Spleen (tissue), 11 donors: ENCODE measurements at regions not wholly inside any gene's neighbourhood (a gene's known extent, or its start where the extent isn't known, plus 50 kb on each side); places are given as distances from the start of the nearest gene placed in this dataset.

Experiments
- DNase-seq: peaks from one replicate; pipeline ENCODE4 v3.0.0-alpha.2; 2020
- H3K27ac ChIP-seq, 8 donors: fragments of 200-600 bp; sonication (generic) in 7 of 8; 1 replicate in 4 of 8; 2 replicates in 4 of 8; pipeline versions ENCODE4 v1.5.0 to v1.8.0; 2016 to 2021; ENCODE audit warnings: inconsistent platforms in 4 of 8, mild to moderate bottlenecking in 4 of 8, moderate library complexity in 1 of 8
- H3K27me3 ChIP-seq, 7 donors: fragments of 200-600 bp; sonication (generic) in 6 of 7; replicated peaks in 1 of 7; 1 replicate in 4 of 7; 2 replicates in 3 of 7; pipeline versions ENCODE4 v1.5.0 to v1.8.0; 2016 to 2021; ENCODE audit warnings: inconsistent platforms in 3 of 7, mild to moderate bottlenecking in 1 of 7
- H3K36me3 ChIP-seq, 6 donors: fragments of 200-600 bp; sonication (generic) in 5 of 6; 1 replicate in 4 of 6; 2 replicates in 2 of 6; pipeline versions ENCODE4 v1.5.0 to v1.8.0; 2016 to 2021; ENCODE audit warnings: inconsistent platforms in 2 of 6
- H3K4me1 ChIP-seq, 6 donors: fragments of 200-600 bp; sonication (generic) in 5 of 6; 1 replicate in 3 of 6; 2 replicates in 3 of 6; pipeline versions ENCODE4 v1.5.0 to v1.8.0; 2016 to 2021; ENCODE audit warnings: inconsistent platforms in 3 of 6
- H3K4me3 ChIP-seq, 8 donors: fragments of 200-600 bp; sonication (generic) in 7 of 8; 1 replicate in 4 of 8; 2 replicates in 4 of 8; pipeline versions ENCODE4 v1.5.0 to v1.8.0; 2016 to 2021; ENCODE audit warnings: inconsistent platforms in 4 of 8, mild to moderate bottlenecking in 4 of 8, moderate library complexity in 2 of 8
- H3K9me3 ChIP-seq, 8 donors: fragments of 200-600 bp; sonication (generic) in 7 of 8; 1 replicate in 4 of 8; 2 replicates in 4 of 8; pipeline versions ENCODE4 v1.5.0 to v1.8.0; 2016 to 2021; ENCODE audit warnings: inconsistent platforms in 4 of 8
- POLR2A ChIP-seq, 3 donors: fragments of 450-650 bp; IDR thresholded peaks; one replicate each; pipeline ENCODE4 v1.5.1; 2017; ENCODE audit warnings: antibody characterized with exemption in 3 of 3, mild to moderate bottlenecking in 1 of 3
- POLR2AphosphoS5 ChIP-seq, 3 donors: sonication (generic); formaldehyde crosslinking; IDR thresholded peaks; one replicate each; pipeline ENCODE4 v1.5.1; 2017; ENCODE audit warnings: antibody characterized with exemption in 3 of 3
- WGBS, 5 donors: extraction: QIAGEN DNeasy Blood & Tissue Kit in 3 of 5; methylation state at CpG; one replicate each; pipeline versions ENCODE4 v1.1.5 to v1.1.7; 2013 to 2018; 5-methylcytosine and 5-hydroxymethylcytosine counted together
- intact Hi-C: fragments of 100-400 bp; cut with DNase I; formaldehyde crosslinking; loops from one replicate; pipeline ENCODE4 v1.15.0; 2023; ENCODE audit warnings: low total_unique reads
- TF ChIP-seq, protein P1 (sequence below), 11 experiments: fragments of 200-600 bp in 7 of 11; fragments of 450-650 bp in 4 of 11; sonication (generic) in 4 of 11; IDR thresholded peaks in 8 of 11; conservative IDR thresholded peaks in 3 of 11; 1 replicate in 7 of 11; 2 replicates in 4 of 11; pipeline versions ENCODE4 v1.4.0 to v1.8.0; 2016 to 2021; ENCODE audit warnings: antibody characterized with exemption in 11 of 11, inconsistent platforms in 4 of 11, mild to moderate bottlenecking in 1 of 11
- donor health status: healthy with polysubstance abuse.
- donor health status: DM: no; HTN: no; CAD: no; lungs with moderate emphysema.
- donor health status: DM: no; HTN: no; CAD: no.
- donor health status: Bipolar disorder and iron deficiency.
- donor health status: healthy.
- donor health status: DM: no; HTN: no; CAD: no.
- donor health status: DM: yes; HTN: yes; CAD: no.

DNA sequence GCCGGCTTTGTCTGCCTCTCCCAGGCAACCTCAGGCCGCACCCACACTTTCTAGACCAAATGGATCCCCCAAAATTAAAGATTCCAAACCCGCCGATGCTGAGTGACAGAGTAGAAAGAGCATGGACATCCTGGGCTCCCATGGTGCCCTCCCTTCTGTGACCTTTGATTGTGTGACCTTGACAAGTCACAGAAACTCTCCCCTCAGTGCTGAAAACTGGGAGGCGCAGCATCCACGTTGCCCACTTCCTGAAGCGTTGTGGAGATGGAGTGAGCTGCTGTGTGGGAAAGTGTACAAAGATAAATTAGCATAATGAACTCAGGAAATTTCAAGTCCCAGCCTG lies 74.4 kb upstream of the MFGE8 start:
- Histone ChIP-seq H3K27me3 (peaks cover 0 to 33% (median 0%) of the 10 kb centered on the region in 7 donors), H3K9me3 (no peaks in the 10 kb centered on the region), H3K4me3 (no peak overlapping the region), H3K4me1 (peaks cover 0 to 8% (median 6%) of the 10 kb centered on the region in 6 donors), H3K36me3 (no peaks in the 10 kb centered on the region), H3K27ac (no peak overlapping the region)
- 56 to 77% (median 68%) methylated on average over 7 of the region's 7 CpGs for WGBS, 5 donors
- DNase-seq: no peak
- no peak for TF ChIP-seq POLR2A (IDR thresholded peaks at IDR 0.05)
- TF ChIP-seq POLR2AphosphoS5 (IDR thresholded peaks at IDR 0.05): no peak
- TF ChIP-seq, protein P1, sequence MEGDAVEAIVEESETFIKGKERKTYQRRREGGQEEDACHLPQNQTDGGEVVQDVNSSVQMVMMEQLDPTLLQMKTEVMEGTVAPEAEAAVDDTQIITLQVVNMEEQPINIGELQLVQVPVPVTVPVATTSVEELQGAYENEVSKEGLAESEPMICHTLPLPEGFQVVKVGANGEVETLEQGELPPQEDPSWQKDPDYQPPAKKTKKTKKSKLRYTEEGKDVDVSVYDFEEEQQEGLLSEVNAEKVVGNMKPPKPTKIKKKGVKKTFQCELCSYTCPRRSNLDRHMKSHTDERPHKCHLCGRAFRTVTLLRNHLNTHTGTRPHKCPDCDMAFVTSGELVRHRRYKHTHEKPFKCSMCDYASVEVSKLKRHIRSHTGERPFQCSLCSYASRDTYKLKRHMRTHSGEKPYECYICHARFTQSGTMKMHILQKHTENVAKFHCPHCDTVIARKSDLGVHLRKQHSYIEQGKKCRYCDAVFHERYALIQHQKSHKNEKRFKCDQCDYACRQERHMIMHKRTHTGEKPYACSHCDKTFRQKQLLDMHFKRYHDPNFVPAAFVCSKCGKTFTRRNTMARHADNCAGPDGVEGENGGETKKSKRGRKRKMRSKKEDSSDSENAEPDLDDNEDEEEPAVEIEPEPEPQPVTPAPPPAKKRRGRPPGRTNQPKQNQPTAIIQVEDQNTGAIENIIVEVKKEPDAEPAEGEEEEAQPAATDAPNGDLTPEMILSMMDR (IDR thresholded peaks at IDR 0.05 in 8 of 11, conservative IDR thresholded peaks at IDR 0.05 in 3 of 11): no peak
- intact Hi-C loops: no loop called here

DNA sequence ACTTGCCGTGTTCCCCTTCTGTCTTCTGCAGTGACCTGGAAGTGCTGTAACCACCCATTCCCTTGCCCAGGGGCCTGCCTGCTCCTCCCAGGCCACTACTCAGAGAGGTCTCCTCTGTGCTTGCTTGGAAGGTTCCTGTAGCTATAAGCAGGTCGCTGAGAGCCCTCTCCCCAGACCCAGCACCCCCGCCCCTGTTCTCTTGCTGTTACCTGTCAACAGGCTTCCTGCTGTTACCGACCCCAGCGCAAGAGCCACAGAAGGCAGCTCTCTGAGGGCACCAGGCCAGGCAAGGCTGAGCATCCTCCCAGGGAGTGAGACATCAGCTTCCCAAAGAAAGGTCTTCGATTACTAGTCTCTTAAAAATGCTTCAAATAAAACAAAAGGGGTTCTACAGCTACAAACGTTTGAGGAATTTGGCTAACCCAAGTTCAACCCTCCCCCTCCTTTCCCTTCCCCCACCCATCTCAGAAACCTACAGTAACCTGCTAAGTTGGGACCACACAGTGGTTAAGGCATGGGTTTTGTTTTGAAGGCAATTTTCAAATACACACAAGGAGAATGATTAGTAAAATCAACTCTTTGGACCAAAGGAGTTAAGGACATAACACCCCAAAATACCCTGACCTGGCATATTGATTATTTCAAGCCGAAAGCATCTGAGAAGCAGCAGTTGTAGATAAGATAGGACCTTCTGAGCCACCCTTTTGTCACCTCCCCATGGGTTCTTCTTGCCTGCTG lies 74.9 kb upstream of the MFGE8 start:
- H3K27ac ChIP-seq: no peak overlapping the region
- WGBS, 5 donors: 42 to 52% (median 50%) methylated on average over 6 to 8 of the region's 8 CpGs
- TF ChIP-seq, protein P1 (IDR thresholded peaks at IDR 0.05 in 8 of 11, conservative IDR thresholded peaks at IDR 0.05 in 3 of 11): no peak
- no peak for TF ChIP-seq POLR2A (IDR thresholded peaks at IDR 0.05)
- H3K36me3 ChIP-seq: no peaks in the 10 kb centered on the region
- no peak for DNase-seq
- H3K9me3 ChIP-seq: no peaks in the 10 kb centered on the region
- intact Hi-C loops: no loop called here
- no peak overlapping the region for H3K4me3 ChIP-seq
- H3K27me3 ChIP-seq: peaks cover 0 to 33% (median 0%) of the 10 kb centered on the region in 7 donors
- peaks cover 0 to 3% (median under 1%) of the 10 kb centered on the region in 6 donors for H3K4me1 ChIP-seq

DNA sequence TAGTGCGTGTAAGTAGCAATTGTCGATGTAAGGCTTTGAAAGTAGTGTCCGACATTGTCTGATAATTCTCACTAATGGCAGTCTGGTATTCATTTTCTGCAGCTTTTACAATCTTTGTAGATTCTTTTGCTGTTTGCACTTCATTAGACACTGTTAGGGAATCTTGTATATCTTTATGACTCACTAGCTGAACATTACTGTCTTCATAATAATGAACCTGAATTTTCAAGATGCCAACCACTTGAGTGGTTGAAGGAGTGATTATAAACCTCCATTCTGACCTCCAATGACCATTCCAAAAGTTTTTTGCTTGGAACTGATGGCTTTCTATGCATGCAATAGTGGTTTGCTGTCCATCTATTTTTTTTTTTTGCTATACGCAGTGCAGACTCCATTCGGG lies 76.4 kb upstream of the MFGE8 start:
- no peak for TF ChIP-seq POLR2A (IDR thresholded peaks at IDR 0.05)
- TF ChIP-seq POLR2AphosphoS5 (IDR thresholded peaks at IDR 0.05): no peak
- TF ChIP-seq, protein P1 (IDR thresholded peaks at IDR 0.05 in 8 of 11, conservative IDR thresholded peaks at IDR 0.05 in 3 of 11): no peak
- intact Hi-C loops: no loop called here
- no peak for DNase-seq
- Histone ChIP-seq H3K4me1 (no peaks in the 10 kb centered on the region), H3K9me3 (no peaks in the 10 kb centered on the region), H3K27me3 (peaks cover 0 to 33% (median 0%) of the 10 kb centered on the region in 7 donors), H3K4me3 (no peak overlapping the region), H3K36me3 (no peaks in the 10 kb centered on the region), H3K27ac (no peak overlapping the region)
- WGBS, 5 donors: 86 to 92% (median 91%) methylated on average over 5 of the region's 5 CpGs

DNA sequence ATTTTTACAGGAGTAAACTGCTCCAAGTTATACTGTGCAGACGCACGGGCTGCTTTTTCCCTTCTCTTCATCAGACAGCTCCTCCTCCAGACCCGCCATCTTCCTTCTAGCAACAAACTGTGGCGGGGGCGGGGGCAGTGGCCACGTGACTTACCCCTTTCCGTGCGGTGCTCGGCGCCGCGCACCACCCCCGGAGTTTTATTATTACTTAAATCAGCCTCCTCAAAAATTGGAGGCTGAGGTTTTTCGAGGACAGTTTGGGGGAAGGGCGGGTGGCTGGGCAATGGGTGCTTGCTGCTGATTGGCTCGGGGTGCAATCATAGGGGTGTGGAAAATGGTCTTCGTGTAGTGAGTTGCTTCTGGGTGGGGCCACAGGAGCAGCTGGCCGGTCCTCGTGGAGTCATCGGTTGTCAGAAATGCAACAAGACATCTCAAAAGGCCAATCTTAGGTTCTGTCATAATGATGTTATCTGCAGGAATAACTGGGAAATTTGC lies 77.1 kb upstream of the MFGE8 start:
- Histone ChIP-seq H3K4me3 (no peak overlapping the region), H3K36me3 (no peaks in the 10 kb centered on the region), H3K27me3 (peaks cover 0 to 33% (median 0%) of the 10 kb centered on the region in 7 donors), H3K9me3 (no peaks in the 10 kb centered on the region), H3K27ac (no peak overlapping the region), H3K4me1 (no peaks in the 10 kb centered on the region)
- TF ChIP-seq, protein P1 (IDR thresholded peaks at IDR 0.05 in 8 of 11, conservative IDR thresholded peaks at IDR 0.05 in 3 of 11): no peak
- intact Hi-C loops: no loop called here
- no peak for DNase-seq
- 82 to 93% (median 90%) methylated on average over 20 of the region's 20 CpGs for WGBS, 5 donors
